H1 (cell line): ENCODE measurements at regions not wholly inside any gene's neighbourhood (a gene's known extent, or its start where the extent isn't known, plus 50 kb on each side); places are given as distances from the start of the nearest gene placed in this dataset.

Source experiments
- CTCF ChIA-PET: fragments of 300-600 bp; sonication (Branson Sonifier 250); formaldehyde crosslinking; loops from one replicate; lab custom pipeline; 2021; ENCODE audit not compliant: partially characterized antibody; lab: Charles Lee
- POLR2A ChIA-PET: fragments of 300-600 bp; sonication (Branson Sonifier 250); formaldehyde crosslinking; loops from one replicate; lab custom pipeline; 2021; ENCODE audit warnings: inconsistent platforms; ENCODE audit not compliant: partially characterized antibody; lab: Charles Lee
- DNase-seq, 2 experiments: peaks; one replicate each; pipeline versions ENCODE4 v3.0.0 to v3.0.0-alpha.2; 2010 to 2022; ENCODE audit warnings: low spot score in 2 of 2, low read depth in 1 of 2, mixed read lengths in 1 of 2
- FAIRE-seq: peaks from 2 replicates; lab custom pipeline; 2011; peaks lifted over from hg19 to GRCh38; lab: Jason Lieb, UNC
- H2AFZ ChIP-seq: 2 replicates; pipeline ENCODE4 v1.8.1; 2012; ENCODE audit warnings: low read length, inconsistent platforms
- H2AK5ac ChIP-seq: 2 replicates; pipeline ENCODE4 v1.6.1; 2013; ENCODE audit warnings: low read depth, low read length
- H2BK120ac ChIP-seq: replicated peaks from 2 replicates; pipeline ENCODE3; 2013; ENCODE audit warnings: low read depth, low read length, inconsistent platforms
- H2BK12ac ChIP-seq: 2 replicates; pipeline ENCODE4 v1.6.1; 2013; ENCODE audit warnings: low read depth, low read length
- H2BK15ac ChIP-seq: 2 replicates; pipeline ENCODE4 v1.6.1; 2013; ENCODE audit warnings: low read length
- H2BK20ac ChIP-seq: 2 replicates; pipeline ENCODE4 v1.6.1; 2013; ENCODE audit warnings: low read length
- H2BK5ac ChIP-seq: 2 replicates; pipeline ENCODE4 v1.6.1; 2013; ENCODE audit warnings: low read depth, low read length
- H3K14ac ChIP-seq: 2 replicates; pipeline ENCODE4 v1.6.1; 2013; ENCODE audit warnings: inconsistent platforms; ENCODE audit not compliant: insufficient read length
- H3K18ac ChIP-seq: 2 replicates; pipeline ENCODE4 v1.6.1; 2013; ENCODE audit warnings: low read length; ENCODE audit errors: extremely low read depth
- H3K23ac ChIP-seq: 2 replicates; pipeline ENCODE4 v1.6.1; 2013; ENCODE audit warnings: inconsistent platforms; ENCODE audit not compliant: insufficient read length
- H3K23me2 ChIP-seq: 2 replicates; pipeline ENCODE4 v1.6.1; 2013; ENCODE audit warnings: low read depth, low read length
- H3K27ac ChIP-seq: 2 replicates; pipeline ENCODE4 v1.6.1; 2011; ENCODE audit warnings: low read depth, low read length, inconsistent platforms
- H3K27me3 ChIP-seq, 4 experiments: replicated peaks in 1 of 4; 1 replicate in 1 of 4; 2 replicates in 3 of 4; pipeline versions ENCODE4 v1.6.1 to v1.8.1; 2011 to 2013; ENCODE audit warnings: low read length in 3 of 4, mild to moderate bottlenecking in 3 of 4, inconsistent platforms in 2 of 4, mixed read lengths in 2 of 4, moderate library complexity in 1 of 4; ENCODE audit not compliant: control insufficient read depth in 3 of 4, insufficient read depth in 3 of 4; ENCODE audit errors: extremely low read depth in 1 of 4
- H3K36me3 ChIP-seq, 4 experiments: 2 replicates each; pipeline versions ENCODE4 v1.6.1 to v1.8.1; 2011 to 2013; ENCODE audit warnings: mild to moderate bottlenecking in 4 of 4, low read length in 3 of 4, moderate library complexity in 2 of 4, control low read depth in 1 of 4, inconsistent platforms in 1 of 4; ENCODE audit not compliant: insufficient read depth in 4 of 4, control insufficient read depth in 2 of 4
- H3K4ac ChIP-seq: replicated peaks from 2 replicates; pipeline ENCODE3; 2013; ENCODE audit warnings: low read length, low read depth, mixed read lengths, inconsistent platforms; ENCODE audit not compliant: insufficient read length
- H3K4me1 ChIP-seq, 4 experiments: replicated peaks in 1 of 4; 1 replicate in 1 of 4; 2 replicates in 3 of 4; pipeline versions ENCODE4 v1.6.1 to v1.8.1; 2011 to 2013; ENCODE audit warnings: low read length in 3 of 4, inconsistent platforms in 2 of 4, mixed read lengths in 1 of 4; ENCODE audit not compliant: insufficient read depth in 4 of 4, control insufficient read depth in 3 of 4
- H3K4me2 ChIP-seq, 2 experiments: 2 replicates each; pipeline versions ENCODE4 v1.6.1 to v1.8.1; 2011 to 2013; ENCODE audit warnings: low read depth in 2 of 2, low read length in 2 of 2, control low read depth in 1 of 2, inconsistent platforms in 1 of 2, mild to moderate bottlenecking in 1 of 2; ENCODE audit not compliant: insufficient read depth in 1 of 2
- H3K4me3 ChIP-seq, 4 experiments: fragments of 200-600, 300-600 bp in 1 of 4; sonication (generic), shearing (Covaris generic), sonication (Bioruptor Twin) in 1 of 4; 2 replicates each; pipeline versions ENCODE4 v1.5.1 to v1.8.1; 2011 to 2016; ENCODE audit warnings: low read length in 4 of 4, low read depth in 3 of 4, control low read depth in 2 of 4, inconsistent platforms in 2 of 4, mild to moderate bottlenecking in 2 of 4, mixed read lengths in 1 of 4, moderate library complexity in 1 of 4; ENCODE audit not compliant: insufficient read depth in 2 of 4; ENCODE audit errors: extremely low read depth in 1 of 4
- H3K56ac ChIP-seq: replicated peaks from 2 replicates; pipeline ENCODE3; 2013; ENCODE audit warnings: low read depth, mild to moderate bottlenecking, mixed read lengths, low read length, inconsistent platforms; ENCODE audit not compliant: insufficient read length
- H3K79me1 ChIP-seq: 2 replicates; pipeline ENCODE4 v1.6.1; 2013; ENCODE audit warnings: low read depth, low read length, control low read depth
- H3K79me2 ChIP-seq, 2 experiments: 2 replicates each; pipeline versions ENCODE4 v1.6.1 to v1.8.1; 2012 to 2013; ENCODE audit warnings: low read length in 2 of 2, mild to moderate bottlenecking in 2 of 2, inconsistent platforms in 1 of 2; ENCODE audit not compliant: insufficient read depth in 2 of 2, control insufficient read depth in 1 of 2
- H3K9ac ChIP-seq, 4 experiments: replicated peaks in 1 of 4; 1 replicate in 1 of 4; 2 replicates in 3 of 4; pipeline versions ENCODE4 v1.6.1 to v1.8.1; 2011 to 2013; ENCODE audit warnings: low read depth in 3 of 4, low read length in 3 of 4, control low read depth in 2 of 4, mild to moderate bottlenecking in 2 of 4, moderate library complexity in 2 of 4, inconsistent platforms in 1 of 4; ENCODE audit errors: extremely low read depth in 1 of 4
- H3K9me3 ChIP-seq, 2 experiments: 2 replicates each; pipeline versions ENCODE4 v1.6.1 to v1.8.1; 2012 to 2013; ENCODE audit warnings: mild to moderate bottlenecking in 2 of 2, moderate library complexity in 2 of 2, control low read depth in 1 of 2, inconsistent platforms in 1 of 2, low read depth in 1 of 2, low read length in 1 of 2, mixed read lengths in 1 of 2; ENCODE audit not compliant: insufficient read depth in 2 of 2
- H4K20me1 ChIP-seq, 2 experiments: replicated peaks in 1 of 2; 2 replicates each; pipeline versions ENCODE3 to v1.8.1; 2011 to 2013; ENCODE audit warnings: inconsistent platforms in 2 of 2, low read length in 2 of 2, mild to moderate bottlenecking in 1 of 2; ENCODE audit not compliant: insufficient read depth in 2 of 2, control insufficient read depth in 1 of 2
- H4K5ac ChIP-seq: 2 replicates; pipeline ENCODE4 v1.6.1; 2013; ENCODE audit warnings: low read length, low read depth, mixed read lengths, inconsistent platforms; ENCODE audit not compliant: insufficient read length
- H4K8ac ChIP-seq: 2 replicates; pipeline ENCODE4 v1.8.0; 2013; ENCODE audit warnings: mild to moderate bottlenecking, moderate library complexity, low read length, inconsistent platforms; ENCODE audit not compliant: insufficient read depth; ENCODE audit errors: extremely low read depth
- H4K91ac ChIP-seq: replicated peaks from 2 replicates; pipeline ENCODE3; 2013; ENCODE audit warnings: low read length, mixed read lengths, inconsistent platforms; ENCODE audit not compliant: insufficient read length
- SP2 ChIP-seq: IDR thresholded peaks from 2 replicates; pipeline ENCODE4 v1.6.1; 2012; ENCODE audit warnings: mild to moderate bottlenecking, low read length, inconsistent platforms
- WGBS, 2 experiments: shearing (Covaris generic) in 1 of 2; methylation state at CpG; one replicate each; pipeline versions ENCODE4 v1.1.6 to v1.1.7; 2013 to 2015; ENCODE audit warnings: low lambda C conversion rate in 2 of 2, mixed read lengths in 2 of 2, inconsistent platforms in 1 of 2, low coverage in 1 of 2, missing lambda C conversion rate in 1 of 2; ENCODE audit not compliant: insufficient replicate concordance in 2 of 2, insufficient coverage in 1 of 2, insufficient read length in 1 of 2; ENCODE audit errors: extremely low coverage in 1 of 2, missing lambda C conversion rate in 1 of 2; 5-methylcytosine and 5-hydroxymethylcytosine counted together
- TF ChIP-seq, protein P1 (sequence below): IDR thresholded peaks from 2 replicates; pipeline ENCODE4 v1.6.1; 2011; ENCODE audit warnings: low read depth, mild to moderate bottlenecking, low read length; ENCODE audit not compliant: insufficient read depth

DNA sequence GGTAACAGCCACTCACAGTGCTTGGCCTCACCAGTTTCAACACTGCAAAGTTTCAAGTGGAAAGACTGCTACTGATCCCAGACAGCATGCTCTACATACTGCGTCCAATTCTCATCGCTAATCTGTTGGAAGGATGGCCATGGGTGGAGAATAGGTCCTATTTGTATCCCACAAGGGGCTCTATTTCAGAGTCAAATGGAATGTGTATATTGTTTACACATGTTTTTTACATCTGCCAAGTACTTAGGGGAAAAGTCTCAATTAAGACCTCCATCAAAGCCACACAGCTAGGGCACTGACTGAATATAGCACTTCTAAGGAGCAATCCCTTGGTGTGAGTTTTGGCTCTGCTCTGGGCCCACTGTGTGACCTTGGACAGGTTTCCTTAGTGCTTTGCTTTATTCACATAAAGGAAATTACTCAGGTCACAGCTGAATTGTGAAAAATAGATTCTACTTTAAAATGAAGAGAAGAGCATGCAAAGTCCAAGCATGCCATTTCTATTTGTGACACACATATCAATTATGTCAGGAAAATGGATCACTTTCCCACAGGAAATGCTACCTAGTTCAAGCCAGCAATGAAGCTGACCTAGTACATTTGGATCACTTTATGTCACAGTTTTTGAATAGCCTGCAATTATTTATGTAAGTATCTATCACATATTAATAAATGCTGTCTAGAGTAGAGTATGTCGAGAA lies 112.9 kb upstream of the STK17B start:
- H4K5ac ChIP-seq, result no peak overlapping the region
- H3K56ac ChIP-seq, result no peak overlapping the region
- 93% methylated on average over 3 of the region's 3 CpGs; no CpG with 5 or more reads in 1 of the 2 experiments for WGBS, 2 experiments
- no peaks in the 10 kb centered on the region for H3K4me1 ChIP-seq
- FAIRE-seq (no peak), DNase-seq (no peak)
- H2BK20ac ChIP-seq, result no peak overlapping the region
- H3K27ac ChIP-seq, result no peak overlapping the region
- H4K91ac ChIP-seq, result no peak overlapping the region
- H3K23ac ChIP-seq, result no peak overlapping the region
- H3K18ac ChIP-seq, result no peak overlapping the region
- H2BK15ac ChIP-seq, result no peak overlapping the region
- no peaks in the 10 kb centered on the region for H3K79me1 ChIP-seq
- ChIA-PET POLR2A (no interaction called here), CTCF (interaction anchor here (0.9 to 1.9 kb wide), 2 partner anchors 14 to 52 kb away, joined by 3 to 6 read pairs; no protein-coding TSS in a partner anchor)
- no peak overlapping the region for H2AFZ ChIP-seq
- H3K36me3 ChIP-seq, result no peaks in the 10 kb centered on the region
- H3K4me2 ChIP-seq, result no peak overlapping the region
- H3K27me3 ChIP-seq, result no peaks in the 10 kb centered on the region
- H3K4ac ChIP-seq, result no peak overlapping the region
- H3K79me2 ChIP-seq, result no peaks in the 10 kb centered on the region
- no peaks in the 10 kb centered on the region for H3K23me2 ChIP-seq
- H3K9ac ChIP-seq, result no peak overlapping the region
- H4K20me1 ChIP-seq, result no peaks in the 10 kb centered on the region
- H3K14ac ChIP-seq, result no peak overlapping the region
- H3K9me3 ChIP-seq, result no peaks in the 10 kb centered on the region; a peak in 1 of 4 replicates
- H2BK12ac ChIP-seq, result no peak overlapping the region
- no peak overlapping the region for H2BK120ac ChIP-seq
- H3K4me3 ChIP-seq, result no peak overlapping the region
- H4K8ac ChIP-seq, result no peak overlapping the region
- no peak overlapping the region for H2BK5ac ChIP-seq
- no peak for TF ChIP-seq SP2
- TF ChIP-seq, protein P1, sequence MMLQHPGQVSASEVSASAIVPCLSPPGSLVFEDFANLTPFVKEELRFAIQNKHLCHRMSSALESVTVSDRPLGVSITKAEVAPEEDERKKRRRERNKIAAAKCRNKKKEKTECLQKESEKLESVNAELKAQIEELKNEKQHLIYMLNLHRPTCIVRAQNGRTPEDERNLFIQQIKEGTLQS, result no peak
- no peak overlapping the region for H2AK5ac ChIP-seq
